K562 (cell line): ENCODE measurements at regions not wholly inside any gene's neighbourhood (a gene's known extent, or its start where the extent isn't known, plus 50 kb on each side); places are given as distances from the start of the nearest gene placed in this dataset.

Source experiments
- ATAC-seq: fragments of 200-7000 bp; cut with Tn5 transposase; 3 replicates; pipeline ENCODE4 v1.9.1; 2020; ENCODE audit warnings: moderate library complexity
- BruUV-seq: library from RNA; stranded (reverse); fragments of 400-500 nt; replicated peaks from 2 replicates; lab custom pipeline; 2021; lab: Mats Ljungman, UMichigan
- CTCF ChIA-PET: fragments of 300-600 bp; formaldehyde crosslinking; extraction: SDS; loops from one replicate; lab custom pipeline; 2021; ENCODE audit warnings: low intra/inter-chr PET ratio; lab: Yijun Ruan, JAX
- POLR2A ChIA-PET: fragments of 300-600, 350-650 bp; sonication (Branson Sonifier 250); formaldehyde crosslinking; extraction: SDS; loops from one replicate; lab custom pipeline; 2021; ENCODE audit warnings: antibody characterized with exemption, inconsistent platforms; lab: Yijun Ruan, JAX
- DNase-seq, 4 experiments: peaks; one replicate each; pipeline versions ENCODE4 v3.0.0 to v3.0.0-alpha.2; 2011 to 2018; ENCODE audit warnings: low spot score in 3 of 4, mixed read lengths in 3 of 4; ENCODE audit errors: extremely low read depth in 1 of 4
- FAIRE-seq: peaks from 2 replicates; lab custom pipeline; 2011; peaks lifted over from hg19 to GRCh38; lab: Jason Lieb, UNC
- H2AFZ ChIP-seq: 2 replicates; pipeline ENCODE4 v1.6.0; 2011; ENCODE audit warnings: low read depth, low read length, control low read depth, inconsistent platforms
- H3K27ac ChIP-seq: fragments of 200-600 bp; 3 replicates; pipeline ENCODE4 v1.8.0; 2011; ENCODE audit warnings: low read depth, mild to moderate bottlenecking, control low read depth, inconsistent platforms, low read length, moderate library complexity, mixed read lengths; ENCODE audit errors: extremely low read depth
- H3K27me3 ChIP-seq, 2 experiments: fragments of 300-600 bp in 1 of 2; 2 replicates in 1 of 2; 3 replicates in 1 of 2; pipeline versions ENCODE4 v1.6.0 to v1.8.0; 2011; ENCODE audit warnings: inconsistent platforms in 2 of 2, low read length in 2 of 2, mild to moderate bottlenecking in 1 of 2, mixed read lengths in 1 of 2, moderate library complexity in 1 of 2; ENCODE audit not compliant: control insufficient read depth in 2 of 2, insufficient read depth in 2 of 2
- H3K36me3 ChIP-seq: fragments of 300-600 bp; 3 replicates; pipeline ENCODE4 v1.8.0; 2011; ENCODE audit warnings: mild to moderate bottlenecking, low read length, inconsistent platforms; ENCODE audit not compliant: control insufficient read depth, insufficient read depth
- H3K4me1 ChIP-seq, 2 experiments: fragments of 200-600 bp in 1 of 2; replicated peaks in 1 of 2; 2 replicates in 1 of 2; 3 replicates in 1 of 2; pipeline versions ENCODE4 v1.5.1 to v1.8.0; 2011; ENCODE audit warnings: inconsistent platforms in 2 of 2, low read length in 2 of 2, mild to moderate bottlenecking in 1 of 2, mixed read lengths in 1 of 2, moderate library complexity in 1 of 2; ENCODE audit not compliant: control insufficient read depth in 2 of 2, insufficient read depth in 2 of 2
- H3K4me2 ChIP-seq: 2 replicates; pipeline ENCODE4 v1.6.1; 2011; ENCODE audit warnings: low read length, control low read depth, inconsistent platforms, mixed read lengths; ENCODE audit not compliant: insufficient read depth
- H3K4me3 ChIP-seq: fragments of 200-600 bp; sonication (generic), shearing (Covaris generic); 2 replicates; pipeline ENCODE4 v1.5.1; 2016; ENCODE audit warnings: control low read depth, inconsistent platforms
- H3K79me2 ChIP-seq: fragments of 200-600 bp; 3 replicates; pipeline ENCODE4 v1.8.0; 2011; ENCODE audit warnings: low read length, inconsistent platforms; ENCODE audit not compliant: control insufficient read depth, insufficient read depth
- H3K9ac ChIP-seq, 2 experiments: 2 replicates each; pipeline versions ENCODE4 v1.6.0 to v1.6.1; 2011; ENCODE audit warnings: low read depth in 2 of 2, low read length in 2 of 2, control low read depth in 1 of 2, inconsistent platforms in 1 of 2, mild to moderate bottlenecking in 1 of 2, mixed read lengths in 1 of 2; ENCODE audit not compliant: insufficient read depth in 1 of 2
- H3K9me1 ChIP-seq: one replicate; pipeline ENCODE4 v1.6.0; 2011; ENCODE audit warnings: inconsistent platforms, mild to moderate bottlenecking, low read length, moderate library complexity; ENCODE audit not compliant: control insufficient read depth, insufficient read depth
- H3K9me3 ChIP-seq: replicated peaks from 2 replicates; pipeline ENCODE4 v1.5.1; 2011; ENCODE audit warnings: low read depth, low read length, inconsistent platforms; ENCODE audit not compliant: control insufficient read depth, insufficient read depth
- H4K20me1 ChIP-seq: replicated peaks from 2 replicates; pipeline ENCODE4 v1.6.1; 2011; ENCODE audit warnings: low read length, inconsistent platforms, mixed read lengths; ENCODE audit not compliant: control insufficient read depth, insufficient read depth
- ASH1L ChIP-seq: fragments of 450-650 bp; IDR thresholded peaks from 2 replicates; pipeline ENCODE4 v1.6.1; 2018; ENCODE audit warnings: borderline replicate concordance, mild to moderate bottlenecking, low read depth; ENCODE audit not compliant: partially characterized antibody
- GATAD2B ChIP-seq: fragments of 450-650 bp; IDR thresholded peaks from 2 replicates; pipeline ENCODE4 v1.6.1; 2017; ENCODE audit warnings: mild to moderate bottlenecking, borderline replicate concordance
- MAFK ChIP-seq: IDR thresholded peaks from 2 replicates; pipeline ENCODE4 v1.6.1; 2011; ENCODE audit warnings: low read length, improper control_type of control experiment
- NELFE ChIP-seq: IDR thresholded peaks from 2 replicates; pipeline ENCODE4 v1.6.1; 2011; ENCODE audit warnings: mild to moderate bottlenecking; ENCODE audit not compliant: insufficient read depth, insufficient read length
- OTX1 ChIP-seq: fragments of 450-650 bp; formaldehyde crosslinking; IDR thresholded peaks from 2 replicates; pipeline ENCODE4 v1.4.0; 2022; ENCODE audit warnings: mild to moderate bottlenecking
- RUNX1 ChIP-seq: sonication (generic); IDR thresholded peaks from 2 replicates; pipeline ENCODE4 v1.6.1; 2016; ENCODE audit warnings: antibody characterized with exemption, low read depth
- SAFB ChIP-seq: fragments of 200-400 bp; formaldehyde crosslinking; IDR thresholded peaks from 2 replicates; pipeline ENCODE4 v1.6.1; 2017; ENCODE audit warnings: low read depth, low read length, borderline replicate concordance
- SMARCC2 ChIP-seq: fragments of 450-650 bp; IDR thresholded peaks from 2 replicates; pipeline ENCODE4 v1.6.1; 2017; ENCODE audit warnings: antibody characterized with exemption, moderate library complexity, mild to moderate bottlenecking, low read depth
- ZBTB1 ChIP-seq: sonication (generic); formaldehyde crosslinking; IDR thresholded peaks from 2 replicates; pipeline ENCODE4 v1.8.1; 2023; ENCODE audit warnings: missing genetic modification reagents, low read depth, mild to moderate bottlenecking, borderline replicate concordance
- ZBTB2 ChIP-seq: fragments of 450-650 bp; IDR thresholded peaks from 2 replicates; pipeline ENCODE4 v1.6.1; 2016; ENCODE audit warnings: antibody characterized with exemption
- ZNF23 ChIP-seq: fragments of 250-450 bp; sonication (Bioruptor Pico); IDR thresholded peaks from 2 replicates; pipeline ENCODE4 v1.4.0; 2020; ENCODE audit warnings: mild to moderate bottlenecking
- ZNF584 ChIP-seq: fragments of 200-800 bp; sonication (Bioruptor generic); IDR thresholded peaks from 2 replicates; pipeline ENCODE4 v1.6.1; 2016; ENCODE audit warnings: low read depth, mild to moderate bottlenecking, missing genetic modification characterization, missing compliant biosample characterization
- ZNF586 ChIP-seq: fragments of 450-650 bp; formaldehyde crosslinking; conservative IDR thresholded peaks from 2 replicates; pipeline ENCODE4 v1.4.0; 2020; ENCODE audit warnings: mild to moderate bottlenecking, moderate library complexity
- ZNF695 ChIP-seq: fragments of 450-650 bp; formaldehyde crosslinking; IDR thresholded peaks from 2 replicates; pipeline ENCODE4 v1.4.0; 2020; ENCODE audit warnings: mild to moderate bottlenecking, moderate library complexity
- ZNF707 ChIP-seq: fragments of 250-450 bp; sonication (Bioruptor Pico); conservative IDR thresholded peaks from 2 replicates; pipeline ENCODE4 v1.8.0; 2022; ENCODE audit warnings: inconsistent platforms, mild to moderate bottlenecking, moderate library complexity
- WGBS: fragments of 100-300 bp; shearing (Covaris generic); methylation state at CpG from one replicate; pipeline ENCODE4 v1.1.6; 2016; ENCODE audit warnings: low coverage, mixed read lengths; ENCODE audit not compliant: insufficient coverage; ENCODE audit errors: missing lambda C conversion rate; 5-methylcytosine and 5-hydroxymethylcytosine counted together
- in situ Hi-C: fragments of 300-500 bp; cut with MboI; formaldehyde crosslinking; loops from 4 replicates; pipeline ENCODE4 v1.15.0; 2018; ENCODE audit warnings: inconsistent platforms, mixed read lengths
- intact Hi-C: fragments of 100-400 bp; cut with micrococcal nuclease; formaldehyde crosslinking; loops from 2 replicates; pipeline ENCODE4 v1.14.2; 2022
- TF ChIP-seq, protein P1 (sequence below), 2 experiments: IDR thresholded peaks in 1 of 2; conservative IDR thresholded peaks in 1 of 2; 2 replicates each; pipeline ENCODE4 v1.6.1; 2016; ENCODE audit warnings: low read depth in 2 of 2, mild to moderate bottlenecking in 1 of 2, missing compliant biosample characterization in 1 of 2, missing genetic modification characterization in 1 of 2, moderate library complexity in 1 of 2
- TF ChIP-seq, protein P2 (sequence below): IDR thresholded peaks from 2 replicates; pipeline ENCODE4 v1.6.1; 2011; ENCODE audit not compliant: insufficient read length; ENCODE audit errors: extremely low read depth

DNA sequence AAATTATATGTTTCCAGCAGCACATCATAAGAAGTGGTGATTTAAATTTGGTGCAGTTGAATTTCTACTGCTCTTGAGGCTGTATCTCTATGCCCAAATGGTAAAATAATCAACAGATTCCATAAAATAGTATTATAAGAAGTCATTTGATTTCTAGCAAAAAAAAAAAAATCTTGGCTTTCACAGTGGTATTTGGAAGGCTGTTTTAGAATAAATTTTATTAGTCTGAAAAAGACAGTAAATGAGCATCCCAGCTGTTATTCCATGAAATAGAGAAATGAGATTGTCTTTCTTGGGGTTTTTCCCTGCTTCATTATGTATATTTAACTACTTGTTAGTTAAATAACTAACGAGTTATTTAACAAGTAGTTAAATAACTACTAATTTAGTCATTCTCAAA is 156.0 kb upstream of the ABI3BP start:
- Histone ChIP-seq H3K79me2 (no peaks in the 10 kb centered on the region), H4K20me1 (no peaks in the 10 kb centered on the region), H3K4me3 (no peak overlapping the region), H3K27me3 (no peaks in the 10 kb centered on the region), H3K4me2 (no peak overlapping the region), H3K4me1 (peaks cover 0 to 30% of the 10 kb centered on the region in 2 experiments; a peak in 3 of 5 replicates), H3K9me1 (no peaks in the 10 kb centered on the region), H2AFZ (no peak overlapping the region), H3K36me3 (no peaks in the 10 kb centered on the region), H3K27ac (no peak overlapping the region), H3K9ac (no peak overlapping the region), H3K9me3 (no peaks in the 10 kb centered on the region)
- FAIRE-seq = no peak
- 29% methylated on average over 1 of the region's 1 CpG for WGBS
- intact Hi-C loops = no loop called here
- TF ChIP-seq ASH1L = no peak
- no peak for TF ChIP-seq ZBTB1
- TF ChIP-seq MAFK = no peak
- no peak for TF ChIP-seq ZNF586 (CRISPR knock-in tag)
- no peak for TF ChIP-seq ZNF695 (CRISPR knock-in tag)
- TF ChIP-seq, protein P1, sequence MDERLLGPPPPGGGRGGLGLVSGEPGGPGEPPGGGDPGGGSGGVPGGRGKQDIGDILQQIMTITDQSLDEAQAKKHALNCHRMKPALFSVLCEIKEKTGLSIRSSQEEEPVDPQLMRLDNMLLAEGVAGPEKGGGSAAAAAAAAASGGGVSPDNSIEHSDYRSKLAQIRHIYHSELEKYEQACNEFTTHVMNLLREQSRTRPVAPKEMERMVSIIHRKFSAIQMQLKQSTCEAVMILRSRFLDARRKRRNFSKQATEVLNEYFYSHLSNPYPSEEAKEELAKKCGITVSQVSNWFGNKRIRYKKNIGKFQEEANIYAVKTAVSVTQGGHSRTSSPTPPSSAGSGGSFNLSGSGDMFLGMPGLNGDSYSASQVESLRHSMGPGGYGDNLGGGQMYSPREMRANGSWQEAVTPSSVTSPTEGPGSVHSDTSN (CRISPR knock-in tag; IDR thresholded peaks at IDR 0.05; ENCODE audit: low read depth) = no peak
- TF ChIP-seq, protein P1 (tag; conservative IDR thresholded peaks at IDR 0.05; ENCODE audit: low read depth) = no peak
- no peak for TF ChIP-seq ZBTB2
- no peak for TF ChIP-seq ZNF23 (CRISPR knock-in tag)
- TF ChIP-seq, protein P2, sequence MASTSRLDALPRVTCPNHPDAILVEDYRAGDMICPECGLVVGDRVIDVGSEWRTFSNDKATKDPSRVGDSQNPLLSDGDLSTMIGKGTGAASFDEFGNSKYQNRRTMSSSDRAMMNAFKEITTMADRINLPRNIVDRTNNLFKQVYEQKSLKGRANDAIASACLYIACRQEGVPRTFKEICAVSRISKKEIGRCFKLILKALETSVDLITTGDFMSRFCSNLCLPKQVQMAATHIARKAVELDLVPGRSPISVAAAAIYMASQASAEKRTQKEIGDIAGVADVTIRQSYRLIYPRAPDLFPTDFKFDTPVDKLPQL = no peak
- no peak for TF ChIP-seq NELFE
- no peak for TF ChIP-seq SAFB
- no peak for TF ChIP-seq ZNF707 (CRISPR knock-in tag)
- no peak for TF ChIP-seq RUNX1
- TF ChIP-seq GATAD2B = no peak
- TF ChIP-seq SMARCC2 = no peak
- no peak for TF ChIP-seq OTX1 (CRISPR knock-in tag)
- TF ChIP-seq ZNF584 (CRISPR knock-in tag) = no peak
- POLR2A ChIA-PET = interaction anchor here (1.1 kb wide), 1 partner anchor 21 kb away, joined by 3 read pairs; no protein-coding TSS in a partner anchor
- in situ Hi-C loops = no loop called here
- BruUV-seq = no TSS peak
- CTCF ChIA-PET = no interaction called here
- ATAC-seq = no peak
- DNase-seq = no peak
